ENCODE measurements at regions not wholly inside any gene's neighbourhood (a gene's known extent, or its start where the extent isn't known, plus 50 kb on each side); places are given as distances from the start of the nearest gene placed in this dataset.
A peak's percentile ranks its signal among the peaks of the same experiment; 100 is the strongest.

DNA sequence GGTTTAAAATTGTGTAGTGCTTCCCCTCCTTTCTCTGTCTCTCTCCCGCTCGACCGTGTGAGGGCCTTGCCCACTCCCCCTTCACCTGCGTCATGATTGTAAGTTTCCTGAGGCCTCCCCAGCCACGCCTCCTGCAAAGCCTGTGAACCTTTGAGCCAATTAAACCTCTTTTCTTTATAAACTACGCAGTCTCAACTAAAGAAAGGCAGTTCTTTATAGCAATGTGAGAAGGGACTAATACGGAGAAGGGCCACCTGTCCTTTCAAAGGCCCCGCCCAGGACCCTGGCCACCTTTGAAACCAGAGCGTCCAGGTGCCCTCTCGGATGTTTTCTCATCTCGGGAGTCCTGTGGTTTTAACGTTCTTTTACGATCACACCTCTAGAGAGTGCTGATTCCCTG, 741.5 kb downstream of the BRD1 start:
- DNase-seq (ENCODE audit: low spot score), result no peak

DNA sequence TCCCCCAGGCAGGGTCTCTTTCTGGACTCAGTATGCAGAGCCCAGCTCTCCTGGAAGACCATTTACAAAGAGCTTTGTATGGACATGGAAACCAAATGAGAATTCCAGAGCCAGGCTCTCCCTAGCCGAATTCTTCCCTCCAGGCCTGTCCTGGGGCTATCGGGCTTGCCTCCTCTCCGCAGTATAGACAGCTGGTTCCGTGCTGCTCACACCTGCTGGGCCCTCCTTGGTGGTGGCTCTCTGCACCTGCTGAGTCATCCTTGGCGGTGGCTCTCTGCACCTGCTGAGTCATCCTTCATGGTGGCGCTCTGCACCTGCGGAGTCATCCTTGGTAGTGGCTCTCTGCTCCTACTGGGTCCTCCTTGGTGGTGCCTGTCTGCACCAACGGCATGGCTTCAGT, 743.5 kb downstream of the BRD1 start:
- peak; percentile 6 for DNase-seq (ENCODE audit: low spot score)

DNA sequence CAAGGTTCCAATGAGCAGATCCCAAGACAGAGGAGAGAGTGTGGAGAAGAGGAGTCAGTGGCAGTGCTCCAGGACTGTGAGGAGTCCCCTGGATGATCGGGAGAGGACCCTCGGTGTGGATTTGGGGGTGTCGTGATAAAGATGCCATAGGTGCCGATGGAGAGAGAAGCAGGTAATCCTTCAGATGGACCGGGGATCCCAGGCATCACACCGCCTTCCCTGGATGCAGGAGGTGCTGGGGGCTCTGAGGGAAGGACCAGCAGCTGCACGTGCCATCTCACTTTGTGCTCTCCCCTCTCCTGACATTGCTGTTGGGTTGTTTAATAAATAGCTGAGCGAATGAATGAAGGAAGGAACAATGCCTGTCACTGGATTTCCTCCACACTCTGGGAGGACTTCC, 744.1 kb downstream of the BRD1 start:
- no peak for DNase-seq (ENCODE audit: low spot score)

DNA sequence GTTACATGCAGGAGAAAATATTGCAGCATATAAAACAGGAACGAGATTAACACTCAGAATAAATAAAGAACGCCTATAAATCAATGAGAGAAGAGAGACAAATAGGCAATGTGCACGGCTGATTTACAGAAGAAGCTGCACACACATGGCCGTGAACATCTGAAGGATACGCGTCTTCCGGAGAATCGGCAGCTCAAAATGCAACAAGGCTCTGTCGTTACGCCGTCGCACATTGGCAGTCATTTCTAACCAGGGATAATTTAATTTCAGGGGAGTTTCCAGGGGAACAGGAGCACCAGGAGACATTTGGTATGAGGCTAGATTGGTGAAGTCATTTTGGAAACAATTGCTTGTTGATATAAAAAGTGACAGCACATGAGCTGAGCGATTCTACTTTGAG, 745.2 kb downstream of the BRD1 start:
- no peak for DNase-seq (ENCODE audit: low spot score)

DNA sequence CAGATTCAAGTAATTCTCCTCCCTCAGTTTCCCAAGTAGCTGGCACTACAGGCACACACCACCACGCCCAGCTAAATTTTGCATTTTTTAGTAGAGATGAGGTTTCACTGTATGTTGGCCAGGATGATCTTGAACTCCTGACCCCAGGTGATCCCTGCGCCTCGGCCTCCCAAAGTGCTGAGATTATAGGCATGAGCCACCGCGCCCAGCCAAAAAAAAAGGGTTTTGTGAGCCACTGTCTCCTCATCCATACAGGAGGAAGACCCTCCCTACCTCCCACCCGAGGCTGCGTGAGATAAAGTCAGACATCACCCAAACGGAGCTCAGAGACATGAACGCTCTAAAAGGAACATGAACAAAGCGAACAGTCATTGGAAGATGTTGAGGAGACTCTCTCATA, 745.7 kb downstream of the BRD1 start:
- DNase-seq (ENCODE audit: low spot score), result no peak

DNA sequence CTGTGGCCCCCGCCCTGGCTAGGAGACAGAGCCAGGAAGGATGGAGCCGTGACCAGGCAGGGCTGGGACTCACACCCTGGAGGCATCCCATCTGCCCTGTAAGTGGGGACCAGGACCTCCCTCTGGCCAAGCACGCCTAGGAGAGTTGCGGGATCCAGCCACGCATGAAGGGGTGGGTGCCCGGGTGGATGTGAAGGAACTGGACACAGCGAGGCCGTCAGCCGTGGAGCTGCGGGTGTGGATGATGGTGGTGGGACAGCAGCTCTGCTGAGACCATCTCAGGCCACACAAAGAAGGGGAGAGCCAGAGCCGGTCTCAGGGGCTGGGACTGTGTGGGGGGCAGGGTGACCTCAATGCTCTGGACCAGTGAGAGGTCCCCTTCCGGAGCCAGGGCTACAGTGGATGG, 746.4 kb downstream of the BRD1 start:
- no peak for DNase-seq (ENCODE audit: low spot score)

DNA sequence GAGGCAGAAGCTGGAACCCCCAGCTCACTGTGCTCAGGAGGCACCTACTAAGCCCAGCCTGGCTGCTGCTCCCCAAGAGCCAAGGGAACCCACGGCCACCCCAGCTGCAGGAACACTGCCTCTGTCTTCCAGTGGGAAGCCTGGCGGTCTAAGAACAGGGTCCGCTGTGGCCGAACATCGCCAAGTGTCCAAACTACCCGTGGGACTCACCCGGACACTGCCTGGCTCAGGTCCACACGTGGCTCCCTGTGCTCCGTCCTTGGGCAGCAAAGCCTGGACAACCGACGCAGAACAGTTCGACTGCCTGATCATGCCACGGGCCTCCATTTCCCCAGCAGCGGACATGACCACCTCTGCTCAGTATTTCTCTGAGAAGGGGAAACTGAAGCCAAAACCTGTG, 747.0 kb downstream of the BRD1 start:
- DNase-seq (ENCODE audit: low spot score), result no peak

DNA sequence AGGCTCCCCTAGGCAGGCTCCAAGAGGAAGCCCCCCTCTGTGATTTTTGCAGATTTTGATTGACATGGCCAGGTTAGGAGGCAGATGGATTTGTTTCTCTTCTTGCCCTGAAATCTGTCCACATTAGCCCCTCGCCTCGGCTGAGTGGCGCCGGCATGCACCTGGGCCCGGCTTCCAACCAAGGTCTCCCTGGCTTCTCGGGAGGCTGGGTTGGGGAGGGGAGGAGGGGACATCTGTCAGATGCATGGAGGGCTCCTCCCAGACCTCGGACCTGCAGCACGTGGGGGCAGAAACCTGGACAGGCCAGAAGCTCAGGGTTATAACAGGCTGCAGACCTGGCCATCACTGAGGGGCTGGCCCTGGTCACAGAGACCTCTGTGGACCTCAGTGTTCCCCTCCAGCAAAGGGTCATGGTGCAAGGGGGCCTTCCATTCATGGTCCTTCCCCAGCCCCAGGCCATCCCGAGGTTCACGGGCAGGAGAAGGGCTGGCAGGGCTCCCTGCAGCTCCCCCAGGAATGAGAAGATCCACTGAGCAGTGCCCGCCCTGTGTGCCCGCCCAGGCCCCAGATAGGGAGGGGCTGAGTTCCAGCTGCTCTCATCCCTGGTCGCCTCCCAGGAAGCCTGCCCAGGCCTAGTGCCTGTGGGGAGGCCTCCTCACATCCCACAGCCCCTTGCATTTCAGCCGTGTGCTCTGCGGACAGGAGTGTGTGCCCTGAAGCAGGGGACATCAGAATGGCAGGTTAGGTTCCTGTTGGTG, 747.8 kb downstream of the BRD1 start:
- DNase-seq (ENCODE audit: low spot score), result no peak

DNA sequence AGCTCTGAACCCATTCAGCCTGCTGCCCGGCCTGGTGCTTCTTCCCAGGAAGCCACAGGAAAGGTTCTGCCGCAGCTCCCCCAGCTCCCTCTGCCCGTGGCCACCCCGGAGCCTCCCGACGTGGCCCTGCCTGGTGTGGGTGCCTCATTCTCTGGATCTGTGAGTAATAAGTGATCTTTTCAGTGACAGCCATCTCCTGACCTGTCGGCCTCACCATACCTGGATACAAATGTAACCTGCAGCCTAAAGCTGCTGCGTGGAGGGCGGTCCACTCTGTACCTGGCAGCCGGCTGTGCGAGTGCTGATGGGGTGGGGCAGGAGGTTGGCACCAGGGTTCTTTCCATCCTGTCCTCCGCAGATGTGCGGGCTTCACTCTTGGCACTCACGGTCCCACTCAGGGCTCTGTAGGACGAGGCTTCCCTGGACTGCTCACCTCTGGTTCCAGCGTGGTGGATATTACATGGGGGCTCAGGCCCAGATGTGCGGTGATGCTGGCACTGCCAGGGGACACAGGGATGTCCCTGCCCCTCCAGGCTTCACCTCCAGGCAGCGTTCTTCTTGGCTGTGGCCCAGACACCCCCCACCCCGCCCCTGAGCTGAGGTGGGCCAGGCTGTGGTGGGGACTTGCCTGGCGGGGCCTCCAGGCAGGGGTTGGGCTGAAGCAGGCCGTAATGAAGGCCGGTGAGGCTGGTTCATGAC, 748.5 kb downstream of the BRD1 start:
- no peak for DNase-seq (ENCODE audit: low spot score)

DNA sequence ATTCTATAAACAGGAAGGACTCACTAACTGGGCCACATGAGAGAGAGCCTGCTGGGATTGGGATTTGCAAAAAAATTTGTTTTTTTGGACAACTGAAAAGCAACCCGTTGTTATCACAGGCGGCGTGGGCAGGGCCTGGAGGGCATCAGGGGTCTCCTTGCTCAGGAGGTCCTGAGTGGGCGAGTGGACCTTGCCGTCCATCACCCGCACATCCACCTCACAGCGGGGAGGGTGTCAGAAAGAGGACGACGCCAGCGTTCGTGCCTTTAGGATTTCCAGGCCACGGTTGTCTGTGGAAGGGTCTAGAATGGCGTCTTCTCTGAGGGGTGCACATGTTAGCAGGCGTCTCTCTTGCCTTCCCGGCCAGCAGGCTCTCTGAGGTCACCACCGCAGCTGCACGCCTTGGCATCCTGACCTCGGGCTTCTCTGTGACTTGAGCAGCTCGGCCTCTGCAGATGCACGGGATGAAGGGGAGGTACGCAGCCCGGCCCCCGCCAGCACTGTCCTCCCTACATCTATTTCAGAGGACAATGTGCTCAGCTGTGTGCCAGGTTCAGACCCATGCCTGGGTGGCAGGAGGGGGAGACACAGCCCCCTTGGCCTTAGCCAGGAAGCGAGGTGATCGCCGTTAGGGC, 749.5 kb downstream of the BRD1 start:
- no peak for DNase-seq (ENCODE audit: low spot score)

DNA sequence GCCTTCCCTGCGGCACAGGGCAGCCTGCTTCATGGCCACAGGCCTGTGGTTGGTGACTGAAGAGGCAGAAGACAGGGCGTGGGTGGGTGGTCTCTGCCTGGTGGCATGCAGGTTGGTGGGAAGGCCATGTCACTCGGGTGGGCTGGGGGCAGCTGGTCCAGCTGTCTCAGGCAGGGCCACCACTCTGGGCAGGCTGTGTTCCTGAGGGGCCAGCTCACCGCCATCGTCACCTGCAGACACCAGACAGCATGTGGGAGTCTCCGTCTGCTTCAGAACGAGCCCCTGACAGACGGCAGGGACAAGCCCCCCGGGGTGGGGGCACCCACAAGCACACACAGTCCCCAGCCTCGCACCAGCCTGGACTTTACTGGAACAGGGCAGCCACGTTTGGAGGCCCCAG, 750.1 kb downstream of the BRD1 start:
- DNase-seq (ENCODE audit: low spot score), result no peak

DNA sequence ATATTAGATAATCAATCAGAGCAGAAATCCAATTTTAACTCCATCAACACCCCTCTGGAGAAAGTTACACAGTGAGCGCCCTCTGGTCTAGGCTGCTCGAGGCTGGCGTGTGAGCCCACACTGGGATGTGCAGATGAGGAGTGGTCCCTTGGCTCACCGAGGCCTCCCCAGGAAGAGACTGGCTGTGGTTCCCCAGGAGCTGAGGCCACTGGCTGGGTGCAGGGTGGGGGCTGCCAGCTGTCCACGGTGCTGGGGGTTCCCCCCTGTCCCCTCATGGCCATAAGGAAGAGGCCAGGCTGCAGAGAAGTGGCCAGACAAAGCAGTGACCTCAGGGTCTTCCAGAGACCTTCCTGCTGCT, 750.7 kb downstream of the BRD1 start:
- no peak for DNase-seq (ENCODE audit: low spot score)

DNA sequence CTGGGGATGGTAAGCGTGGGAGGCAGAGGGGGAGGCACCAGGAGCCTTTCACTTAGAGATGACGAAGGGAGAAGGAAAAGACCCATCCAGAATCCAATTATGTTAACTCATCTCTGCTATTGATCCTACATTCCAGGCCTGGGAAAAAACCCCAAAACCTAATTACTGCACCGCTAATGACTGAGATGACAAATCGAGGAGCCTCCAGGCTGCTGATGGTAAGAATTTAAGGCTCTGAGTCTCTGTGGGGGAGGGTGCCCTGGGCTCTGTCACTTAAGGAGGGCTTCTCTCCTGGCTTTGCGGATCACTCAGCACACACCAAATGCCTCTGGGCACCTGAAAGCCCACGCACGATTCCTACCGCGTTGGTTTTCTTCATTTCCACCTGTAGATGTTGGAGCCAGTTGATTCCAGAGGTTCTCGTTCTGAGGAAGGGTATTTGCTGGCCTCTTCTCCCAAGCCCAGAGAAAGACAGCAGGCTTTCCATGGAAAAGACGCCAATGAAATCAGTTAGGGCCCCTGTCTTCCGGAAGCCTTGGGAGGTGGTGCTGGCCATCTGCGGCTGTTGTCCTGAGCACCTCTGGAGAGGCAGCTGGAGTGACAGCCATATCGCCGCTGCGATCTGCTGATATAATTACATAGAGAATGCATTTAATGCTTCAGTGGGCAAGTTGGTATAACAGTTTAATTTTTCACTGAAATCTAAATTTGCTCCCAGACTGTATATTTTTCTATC, 751.2 kb downstream of the BRD1 start:
- DNase-seq (ENCODE audit: low spot score), result no peak

DNA sequence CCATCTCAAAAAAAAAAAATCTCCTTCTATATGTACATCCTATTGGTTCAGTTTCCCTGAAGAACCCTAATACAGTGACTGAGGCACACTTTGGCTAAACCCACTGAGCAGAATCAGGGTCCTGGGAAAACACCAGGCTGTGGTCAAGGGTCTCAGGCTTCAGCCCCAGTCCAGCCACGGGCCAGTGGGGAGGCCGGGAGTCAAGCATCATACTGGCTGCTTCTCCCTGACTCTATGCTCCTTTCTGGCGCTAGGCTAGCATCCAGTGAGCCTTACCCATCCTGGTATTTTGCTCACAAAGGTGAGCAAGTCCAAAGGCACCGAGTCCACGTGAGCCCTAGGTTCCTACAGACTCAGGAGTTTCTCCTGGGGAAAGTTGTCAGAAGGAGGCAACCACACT, 752.5 kb downstream of the BRD1 start:
- DNase-seq (ENCODE audit: low spot score), result no peak

DNA sequence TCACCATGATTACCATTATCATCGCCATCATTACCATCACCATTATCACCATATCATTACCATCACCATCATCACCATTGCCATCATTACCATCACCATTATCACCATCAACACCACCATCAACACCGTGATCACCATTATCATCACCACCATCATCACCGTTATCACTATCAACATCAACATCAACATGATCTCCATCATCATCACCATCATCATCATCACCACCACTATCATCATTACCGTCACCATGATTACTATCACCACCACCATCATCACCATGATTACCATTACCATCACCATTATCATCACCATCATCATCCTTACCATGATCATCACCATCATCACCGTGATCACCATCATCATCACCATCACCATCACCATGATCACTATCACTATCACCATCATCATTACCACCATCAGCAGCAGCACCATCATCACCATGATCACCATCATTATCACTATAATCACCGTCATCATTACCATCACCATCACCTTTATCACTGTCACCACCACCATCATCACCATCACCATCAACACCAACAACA, 753.7 kb downstream of the BRD1 start:
- DNase-seq (ENCODE audit: low spot score), result no peak

DNA sequence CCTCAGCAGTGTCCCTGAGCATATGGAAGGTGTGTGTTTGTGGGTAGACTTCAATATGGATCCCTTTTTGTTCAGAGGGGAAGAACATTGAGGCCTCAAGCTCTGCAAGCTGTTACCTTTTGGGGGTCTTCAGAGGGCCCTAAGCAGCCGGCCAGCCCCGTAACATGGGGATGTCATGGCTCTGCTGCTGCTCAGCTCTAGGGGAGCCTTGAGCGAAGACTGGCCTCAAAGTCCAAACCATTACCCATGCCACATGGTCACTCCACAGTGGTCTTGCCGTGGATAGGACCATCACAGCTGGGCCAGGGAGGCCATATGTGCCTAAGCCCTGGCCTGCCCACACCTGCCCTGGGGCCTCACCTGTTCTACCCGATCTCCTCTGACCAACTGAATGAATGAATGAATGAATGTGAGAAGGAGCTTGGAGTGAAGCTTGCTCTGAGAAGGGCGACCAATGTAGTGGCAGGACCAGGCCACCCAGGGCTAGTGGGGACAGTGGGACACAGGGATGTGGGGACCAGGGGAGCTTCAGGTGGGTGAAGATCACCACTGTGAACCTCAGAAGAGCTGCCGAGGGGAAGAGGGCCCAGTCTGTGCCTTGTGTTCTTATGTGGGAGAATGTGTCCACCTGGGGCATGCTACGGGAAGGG, 754.6 kb downstream of the BRD1 start:
- DNase-seq (ENCODE audit: low spot score), result no peak

DNA sequence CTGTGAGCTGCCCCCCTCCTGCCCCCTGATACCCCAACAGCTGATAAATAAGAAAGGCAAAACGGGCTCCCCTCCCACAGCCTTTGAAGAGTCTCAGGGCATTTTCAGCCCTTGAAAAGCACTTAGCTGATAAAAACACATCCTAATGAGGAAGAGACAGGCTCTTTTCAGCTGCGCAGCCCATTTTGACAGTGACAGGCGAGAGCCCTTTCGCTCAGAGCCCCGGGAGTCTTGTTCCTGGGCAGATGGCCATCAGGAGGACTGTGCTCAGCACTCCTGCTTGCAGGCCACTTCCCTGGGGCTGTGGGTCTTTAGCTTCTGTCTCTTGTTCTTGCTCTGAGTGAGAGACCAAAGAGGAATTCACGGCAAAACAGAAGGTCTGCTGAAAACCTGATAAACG, 757.2 kb downstream of the BRD1 start:
- DNase-seq (ENCODE audit: low spot score), result no peak

DNA sequence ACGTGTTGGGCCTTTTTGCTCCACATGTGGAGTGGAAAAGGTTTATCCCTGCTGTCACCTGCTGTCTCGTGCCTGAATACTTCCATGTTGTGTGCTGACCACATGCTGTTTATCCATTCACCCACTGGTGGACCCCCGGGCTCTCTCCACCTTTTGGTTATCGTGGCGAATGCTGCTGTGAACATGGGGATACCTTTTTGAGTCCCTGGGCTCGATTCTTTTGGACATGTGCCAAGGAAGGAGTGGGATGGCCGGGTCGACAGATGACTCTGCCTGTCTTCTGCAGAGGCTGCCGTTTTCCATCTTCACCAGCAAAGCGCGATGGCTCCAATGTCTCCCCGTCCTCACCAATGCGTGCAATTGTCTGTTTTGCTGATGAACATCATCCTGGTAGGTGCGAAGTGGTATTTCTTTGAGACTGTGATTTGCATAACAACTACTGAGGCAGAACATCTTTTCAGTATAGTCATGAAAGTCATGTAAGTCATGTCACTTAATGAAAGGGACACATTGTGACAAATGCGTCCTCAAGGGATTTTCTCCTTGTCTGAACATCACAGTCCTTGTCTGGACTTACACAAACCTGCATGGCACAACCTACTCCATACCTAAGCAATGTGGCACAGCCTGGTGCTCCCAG, 758.7 kb downstream of the BRD1 start:
- no peak for DNase-seq (ENCODE audit: low spot score)

DNA sequence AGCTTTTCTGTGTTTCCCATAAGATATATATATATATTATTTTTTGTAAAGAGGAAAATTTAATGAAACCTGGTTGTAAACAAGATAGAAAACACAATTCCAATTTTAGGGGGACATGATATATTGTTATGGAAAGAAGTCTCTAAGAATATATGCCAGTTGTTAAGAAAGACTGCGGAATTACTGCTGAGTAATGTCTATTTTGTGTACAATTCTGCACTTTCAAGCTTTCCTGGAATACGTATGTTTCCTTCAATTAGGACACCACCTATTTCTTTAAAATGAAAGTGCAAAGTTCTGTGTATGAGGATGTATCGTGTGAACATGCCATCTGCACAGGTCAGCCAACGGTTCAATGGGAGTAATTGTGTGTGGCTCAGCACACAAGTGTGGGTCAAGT, 760.2 kb downstream of the BRD1 start:
- no peak for DNase-seq (ENCODE audit: low spot score)

DNA sequence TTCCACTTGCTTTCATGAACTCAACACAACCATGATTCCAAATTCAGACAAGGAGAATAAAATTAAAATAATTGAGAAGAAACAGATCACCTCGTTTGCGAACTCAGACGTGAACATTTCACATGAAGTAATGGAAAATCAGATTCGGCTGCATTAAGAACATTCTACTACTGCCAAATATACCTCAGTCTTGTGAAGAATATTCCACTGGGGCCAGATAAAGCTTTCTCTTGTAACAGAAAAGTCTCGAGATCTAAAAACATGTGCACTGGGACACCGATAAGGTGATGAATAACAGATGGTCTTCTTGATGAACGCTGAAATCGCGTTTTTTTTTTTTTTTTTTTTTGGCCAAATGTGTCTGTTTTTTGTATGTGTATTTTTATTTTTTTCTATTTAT, 761.1 kb downstream of the BRD1 start:
- DNase-seq (ENCODE audit: low spot score), result no peak

DNA sequence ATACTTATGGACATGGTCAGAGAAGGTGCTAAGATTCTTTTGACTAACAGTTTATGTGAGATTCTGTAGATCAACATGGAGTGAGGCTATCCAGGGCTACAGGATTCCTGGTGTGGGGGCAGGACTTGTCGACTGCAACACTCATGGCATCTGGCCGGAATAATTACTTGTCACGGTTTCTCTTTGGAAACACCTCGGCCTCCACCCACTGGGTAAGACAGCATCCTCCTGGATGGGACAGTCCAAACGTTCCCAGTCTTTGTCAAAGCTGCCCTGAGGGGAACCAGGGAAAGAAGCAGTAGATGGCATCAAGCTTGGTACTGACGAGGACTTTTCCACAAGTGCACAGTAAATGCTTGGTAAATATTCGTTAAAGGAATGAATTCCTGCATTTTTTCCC, 762.8 kb downstream of the BRD1 start:
- no peak for DNase-seq (ENCODE audit: low spot score)

All from HT-29 (cell line).